ENCODE measurements at regions not wholly inside any gene's neighbourhood (a gene's known extent, or its start where the extent isn't known, plus 50 kb on each side); places are given as distances from the start of the nearest gene placed in this dataset.

GRCh38 chr21:20308586-20309315 is 689.5 kb upstream of the NCAM2 start:
- TF ChIP-seq, protein P1, sequence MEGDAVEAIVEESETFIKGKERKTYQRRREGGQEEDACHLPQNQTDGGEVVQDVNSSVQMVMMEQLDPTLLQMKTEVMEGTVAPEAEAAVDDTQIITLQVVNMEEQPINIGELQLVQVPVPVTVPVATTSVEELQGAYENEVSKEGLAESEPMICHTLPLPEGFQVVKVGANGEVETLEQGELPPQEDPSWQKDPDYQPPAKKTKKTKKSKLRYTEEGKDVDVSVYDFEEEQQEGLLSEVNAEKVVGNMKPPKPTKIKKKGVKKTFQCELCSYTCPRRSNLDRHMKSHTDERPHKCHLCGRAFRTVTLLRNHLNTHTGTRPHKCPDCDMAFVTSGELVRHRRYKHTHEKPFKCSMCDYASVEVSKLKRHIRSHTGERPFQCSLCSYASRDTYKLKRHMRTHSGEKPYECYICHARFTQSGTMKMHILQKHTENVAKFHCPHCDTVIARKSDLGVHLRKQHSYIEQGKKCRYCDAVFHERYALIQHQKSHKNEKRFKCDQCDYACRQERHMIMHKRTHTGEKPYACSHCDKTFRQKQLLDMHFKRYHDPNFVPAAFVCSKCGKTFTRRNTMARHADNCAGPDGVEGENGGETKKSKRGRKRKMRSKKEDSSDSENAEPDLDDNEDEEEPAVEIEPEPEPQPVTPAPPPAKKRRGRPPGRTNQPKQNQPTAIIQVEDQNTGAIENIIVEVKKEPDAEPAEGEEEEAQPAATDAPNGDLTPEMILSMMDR (IDR thresholded peaks at IDR 0.05 in 2 of 3, conservative IDR thresholded peaks at IDR 0.05 in 1 of 3; ENCODE audit: insufficient read depth in 2 of 3, low read depth in 1 of 3, low read length in 3 of 3), result no peak
- TF ChIP-seq MEF2D (tag; conservative IDR thresholded peaks at IDR 0.05; ENCODE audit: low read depth), result no peak
- TF ChIP-seq ZBTB12 (CRISPR knock-in tag; IDR thresholded peaks at IDR 0.05), result no peak
- no peak for TF ChIP-seq HDGF (IDR thresholded peaks at IDR 0.05)
- TF ChIP-seq FOXJ3 (CRISPR knock-in tag; IDR thresholded peaks at IDR 0.05), result no peak
- no peak for TF ChIP-seq MEIS2 (IDR thresholded peaks at IDR 0.05; ENCODE audit: partially characterized antibody)
- TF ChIP-seq POLR2AphosphoS2 (IDR thresholded peaks at IDR 0.05; ENCODE audit: low read length), result no peak
- no peak for TF ChIP-seq U2AF2 (optimal IDR thresholded peaks at IDR 0.05; ENCODE audit: low read depth, low read length)

All from K562 (cell line).